Endometrium (tissue), 2 donors: ENCODE measurements at regions not wholly inside any gene's neighbourhood (a gene's known extent, or its start where the extent isn't known, plus 50 kb on each side); places are given as distances from the start of the nearest gene placed in this dataset.

Experiments used
- FAIRE-seq: peaks from 2 replicates; lab custom pipeline; 2012; peaks lifted over from hg19 to GRCh38; lab: Jason Lieb, UNC
- donor health status: control.
- donor health status: control.

DNA sequence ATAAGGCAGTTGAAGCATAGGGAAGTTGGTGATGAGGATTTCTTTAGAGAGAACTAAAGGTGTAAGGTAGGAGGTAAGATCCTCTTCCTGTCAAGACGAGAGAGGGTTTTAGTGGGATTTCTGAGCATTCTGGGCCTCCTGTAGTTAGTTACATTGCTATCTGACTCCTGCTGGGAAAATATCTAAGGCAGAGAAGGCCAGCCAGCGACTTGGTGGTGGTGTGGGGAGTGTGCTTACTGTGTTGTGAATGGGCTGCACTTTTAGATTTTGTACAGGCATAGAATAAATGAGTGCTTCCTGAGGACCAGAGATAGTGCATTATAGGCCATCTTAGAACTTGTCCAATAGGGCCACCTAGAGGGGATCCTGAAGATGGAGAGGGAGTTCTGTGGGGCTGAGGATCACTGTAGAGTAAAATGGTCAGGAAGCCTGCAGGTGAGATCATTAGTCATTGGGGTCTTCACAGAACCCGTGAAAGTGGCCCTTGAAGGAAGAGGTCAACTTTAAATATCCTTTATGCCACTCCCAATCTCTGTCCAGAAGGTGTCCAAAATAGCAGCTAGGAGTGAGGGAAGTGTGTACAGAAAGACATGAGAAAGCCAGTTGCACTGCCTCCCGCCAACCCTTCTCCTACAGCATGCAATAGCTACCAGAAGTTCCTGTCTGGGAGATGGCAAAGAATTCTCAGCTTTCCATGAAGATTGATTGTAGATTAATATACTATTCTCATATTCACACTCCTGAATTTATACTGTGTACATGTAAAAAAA is 266.6 kb downstream of the POLR1F start:
- no peak for FAIRE-seq

DNA sequence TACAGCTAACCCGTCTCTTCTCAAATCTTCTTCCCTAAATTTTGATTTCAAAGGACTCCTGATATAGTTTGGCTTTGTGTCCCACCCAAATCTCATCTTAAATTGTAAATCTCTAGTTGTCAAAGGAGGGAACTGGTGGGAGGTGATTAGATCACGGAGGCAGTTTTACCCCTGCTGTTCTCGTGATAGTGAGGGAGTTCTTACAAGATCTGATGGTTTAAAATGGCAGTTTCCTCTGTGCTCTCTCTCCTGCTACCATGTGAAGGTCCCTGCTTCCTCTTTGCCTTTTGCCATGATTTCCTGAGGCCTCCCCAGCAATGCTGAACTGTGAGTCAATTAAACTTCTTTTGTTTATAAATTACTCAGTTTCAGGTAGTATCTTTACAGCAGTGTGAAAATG is 269.3 kb downstream of the POLR1F start:
- no peak for FAIRE-seq

DNA sequence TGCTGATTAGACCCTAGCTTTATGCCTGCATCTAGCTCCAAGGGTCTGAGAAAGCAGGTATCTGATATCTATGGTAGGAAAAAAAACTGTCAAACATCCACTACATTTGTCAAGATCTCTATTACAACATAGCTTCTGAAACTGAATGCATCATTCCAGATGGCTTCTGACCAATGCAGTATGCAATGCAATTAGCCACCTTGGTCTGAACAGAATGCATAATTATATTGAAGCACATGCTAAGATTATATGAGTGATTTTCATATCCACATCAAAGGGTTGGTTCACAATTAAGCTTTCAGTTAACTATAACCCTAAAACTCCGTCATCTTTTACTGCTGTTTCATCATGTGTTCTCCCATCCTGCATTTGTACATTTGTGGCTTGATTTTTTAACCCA is 271.4 kb downstream of the POLR1F start:
- no peak for FAIRE-seq

DNA sequence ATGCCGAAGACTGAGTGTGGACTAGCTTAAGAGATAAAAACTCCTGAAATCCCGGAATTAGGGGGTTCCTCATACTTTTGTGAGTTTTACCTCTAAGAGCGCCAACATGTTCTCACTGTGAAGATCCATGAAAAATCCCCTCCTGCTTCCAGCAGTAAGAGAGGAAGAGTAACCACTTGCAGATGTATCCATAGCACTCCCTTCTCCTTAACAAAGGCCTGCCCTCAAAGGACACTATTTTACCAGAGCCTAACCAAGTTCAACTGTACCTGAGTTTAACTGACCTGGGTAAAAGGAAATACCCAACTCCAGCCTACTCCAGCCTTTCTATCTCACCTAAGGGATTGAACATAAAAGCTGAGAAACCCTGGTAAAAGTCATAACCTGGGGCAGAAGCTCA is 280.9 kb downstream of the POLR1F start:
- FAIRE-seq, result no peak

DNA sequence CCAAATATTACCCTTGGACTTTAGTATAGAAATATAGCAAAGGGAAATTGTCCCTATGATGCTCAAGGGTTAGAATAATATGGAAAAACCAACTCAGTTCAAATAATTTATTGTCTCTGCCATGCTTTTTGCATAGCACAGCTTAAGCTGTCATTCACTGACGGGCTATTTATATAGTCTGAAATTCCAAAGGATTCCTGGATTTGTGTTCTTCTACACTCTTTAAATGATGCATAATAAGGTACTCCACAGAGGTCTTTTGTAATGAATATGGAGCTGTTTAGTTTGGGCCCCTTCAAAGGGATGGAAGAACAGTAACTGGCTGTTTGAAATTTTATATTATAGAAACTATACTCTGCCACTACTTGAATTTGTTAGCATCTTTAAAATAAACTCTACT is 276.6 kb upstream of the FERD3L start:
- FAIRE-seq, result no peak

DNA sequence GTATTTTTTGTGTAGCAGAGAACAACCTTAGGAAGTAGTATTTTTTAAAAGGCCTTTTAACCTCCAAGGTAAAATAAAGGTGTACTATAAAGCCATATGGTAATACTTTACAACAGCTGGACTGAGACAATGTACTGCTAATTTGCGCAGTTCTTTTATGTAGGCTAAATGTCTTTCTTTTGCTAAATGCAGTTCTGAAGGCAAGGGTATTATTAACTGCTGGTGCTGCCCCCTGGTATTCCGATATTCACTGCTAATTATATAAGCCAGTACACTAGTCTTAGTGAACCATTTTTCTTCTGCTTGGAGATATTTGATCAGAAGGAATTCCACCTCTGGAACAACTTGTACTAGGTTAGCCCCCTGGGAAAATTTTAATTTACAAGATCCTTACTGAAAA is 272.0 kb upstream of the FERD3L start:
- no peak for FAIRE-seq

DNA sequence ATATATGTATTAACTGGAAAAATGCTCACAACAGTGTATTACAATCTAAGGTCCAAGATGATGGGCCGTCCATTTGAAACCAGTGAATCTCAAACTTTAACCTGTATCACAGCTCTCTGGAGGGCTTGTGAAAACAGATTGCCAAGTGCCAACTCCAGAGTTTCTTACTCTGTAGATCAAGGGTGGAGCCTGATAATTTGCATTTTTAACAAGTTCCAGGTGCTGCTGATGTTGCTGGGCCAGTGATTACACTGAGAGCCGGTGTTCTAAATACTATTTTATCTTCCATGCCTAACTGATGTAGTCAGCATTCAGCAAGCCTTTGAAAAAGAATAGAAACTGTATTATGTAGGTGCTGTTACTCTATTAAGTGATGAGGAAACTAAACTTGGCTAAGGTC is 269.9 kb upstream of the FERD3L start:
- no peak for FAIRE-seq

DNA sequence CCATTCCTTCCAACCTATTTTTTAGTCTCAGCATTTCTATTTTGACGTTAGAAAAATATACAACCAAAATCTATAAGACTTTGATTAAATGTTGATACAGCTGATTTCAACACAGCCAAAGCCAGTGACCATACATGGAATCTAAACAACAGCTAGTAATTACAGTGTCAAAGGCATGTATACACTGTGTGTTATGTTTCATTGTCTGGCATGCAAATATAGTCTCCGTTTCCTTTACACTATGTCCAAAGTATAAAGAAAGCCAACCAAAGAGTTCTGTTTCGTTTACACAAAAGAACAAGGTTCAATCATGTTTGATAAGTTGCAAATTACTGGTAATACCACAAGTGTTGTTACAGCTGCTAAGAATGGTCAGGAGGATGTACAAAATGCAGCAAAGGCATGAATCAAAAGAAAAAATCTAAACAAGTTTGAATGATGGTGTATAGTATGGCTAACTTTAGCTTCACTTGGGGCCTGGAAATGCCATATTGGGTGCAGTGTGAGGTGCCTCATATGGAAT is 268.3 kb upstream of the FERD3L start:
- no peak for FAIRE-seq

DNA sequence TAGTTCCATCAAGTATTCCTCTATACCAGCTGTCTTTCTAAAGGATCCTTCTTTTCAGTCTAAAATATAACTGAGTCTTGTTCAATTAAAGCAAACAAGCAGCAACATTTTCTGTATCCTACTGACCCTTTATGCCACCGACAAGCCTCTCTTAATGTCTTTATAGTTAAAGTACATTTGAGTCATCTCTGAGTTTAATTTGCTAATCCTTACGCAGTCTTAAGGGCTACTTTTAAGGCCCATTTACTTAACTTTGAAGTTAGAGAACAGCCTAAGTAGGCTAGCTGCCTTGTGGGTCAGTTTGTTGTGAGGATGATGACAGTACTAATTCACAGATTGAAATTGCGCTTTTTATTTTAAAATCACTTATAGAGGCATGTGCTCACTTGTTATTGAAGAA is 265.5 kb upstream of the FERD3L start:
- no peak for FAIRE-seq

DNA sequence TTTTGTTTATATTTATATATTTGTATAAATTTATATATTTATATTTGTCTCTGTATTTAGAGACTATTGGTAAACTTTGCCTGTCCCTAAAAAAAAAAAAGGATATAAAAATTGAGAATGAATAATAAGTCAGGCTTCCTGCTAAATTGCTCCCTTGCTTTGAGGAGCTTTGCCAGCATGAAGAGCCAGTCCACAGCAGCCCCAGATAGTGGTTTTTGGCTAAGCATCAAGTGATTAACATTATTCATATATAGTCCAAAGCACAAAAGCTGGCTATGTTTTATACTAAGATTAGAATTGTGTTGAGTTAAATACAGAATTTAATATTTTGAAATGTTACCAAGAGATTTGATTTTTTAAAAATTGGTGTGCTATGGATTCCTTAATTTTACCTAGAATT is 264.9 kb upstream of the FERD3L start:
- FAIRE-seq, result no peak

DNA sequence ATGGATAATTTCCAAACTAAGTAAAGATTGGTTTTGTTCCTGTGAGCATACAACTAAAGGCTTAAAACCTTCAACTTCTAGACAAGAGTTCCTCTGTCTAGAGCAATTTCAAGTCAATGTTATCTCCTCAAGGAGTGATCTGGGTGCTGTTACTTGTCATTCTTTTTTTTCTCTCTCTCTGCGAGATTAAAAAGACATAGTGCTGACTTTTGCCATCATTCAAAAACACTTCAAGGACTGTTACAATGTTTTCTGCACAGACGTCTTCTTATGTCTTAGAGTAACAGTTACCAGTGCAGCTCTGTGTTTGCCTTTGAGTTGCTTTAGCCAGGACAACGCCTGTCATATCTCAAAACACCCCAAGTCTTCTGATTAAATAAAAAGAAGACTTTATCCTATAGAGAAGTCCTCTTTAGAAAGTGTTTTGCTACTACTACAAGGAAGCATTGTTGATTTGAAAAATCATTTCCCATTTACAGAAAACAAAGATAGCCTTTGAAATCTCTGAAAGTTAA is 263.5 kb upstream of the FERD3L start:
- no peak for FAIRE-seq

DNA sequence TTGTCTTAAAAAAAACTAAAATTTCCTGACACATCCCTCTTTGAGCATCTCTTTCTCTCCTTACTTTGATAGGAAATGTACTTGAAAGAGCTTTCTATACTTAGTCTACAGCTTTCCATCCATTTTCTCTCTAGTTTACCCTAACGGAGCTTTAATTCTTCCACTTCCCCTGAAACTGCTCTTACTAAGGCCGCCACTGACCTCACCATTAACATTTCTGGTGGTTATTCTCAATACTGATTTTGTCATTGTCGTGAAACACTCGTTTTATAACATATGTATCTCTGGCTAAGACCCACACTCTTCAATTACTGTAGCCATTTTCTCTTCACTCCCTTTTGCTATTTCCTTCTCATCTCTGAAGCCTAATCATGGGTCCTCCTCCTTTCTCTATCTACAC is 262.0 kb upstream of the FERD3L start:
- FAIRE-seq, result no peak

DNA sequence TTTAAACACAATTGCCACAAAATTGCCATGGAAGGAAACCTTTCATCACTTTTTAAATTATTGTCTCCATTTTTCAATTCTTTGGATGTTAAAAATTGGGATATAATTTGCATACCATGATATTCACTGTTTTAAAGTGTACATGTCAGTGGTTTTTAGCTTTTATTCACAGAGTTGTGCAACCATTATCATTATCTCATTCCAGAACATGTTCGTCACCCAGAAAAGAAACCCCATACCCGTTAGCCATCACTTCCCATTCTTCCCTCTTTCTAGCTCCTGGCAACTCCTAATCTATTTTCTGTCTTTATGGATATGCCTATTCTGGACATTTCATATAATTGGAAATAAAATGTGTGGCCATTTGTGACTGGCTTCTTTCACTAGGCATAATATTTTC is 260.3 kb upstream of the FERD3L start:
- FAIRE-seq, result no peak

DNA sequence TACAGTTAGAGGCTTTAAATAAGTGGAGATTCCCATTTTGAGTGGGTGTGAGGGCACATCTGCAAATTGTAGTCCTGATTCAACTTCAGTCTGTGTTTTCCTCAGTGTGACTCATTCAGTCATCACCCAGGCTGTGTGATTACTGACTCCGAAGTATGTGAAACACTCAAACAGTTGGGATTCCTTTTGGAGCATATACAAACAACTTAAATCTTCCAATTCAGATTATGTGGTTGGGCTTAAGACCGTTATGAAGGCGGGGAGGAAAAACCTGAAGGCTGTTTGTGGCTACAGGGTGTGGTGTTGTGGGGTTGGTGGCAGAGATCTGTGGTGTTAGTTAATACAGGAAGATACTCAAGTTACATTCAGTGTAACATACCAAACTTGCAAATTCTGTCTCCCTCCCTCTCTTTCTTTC is 259.7 kb upstream of the FERD3L start:
- no peak for FAIRE-seq

DNA sequence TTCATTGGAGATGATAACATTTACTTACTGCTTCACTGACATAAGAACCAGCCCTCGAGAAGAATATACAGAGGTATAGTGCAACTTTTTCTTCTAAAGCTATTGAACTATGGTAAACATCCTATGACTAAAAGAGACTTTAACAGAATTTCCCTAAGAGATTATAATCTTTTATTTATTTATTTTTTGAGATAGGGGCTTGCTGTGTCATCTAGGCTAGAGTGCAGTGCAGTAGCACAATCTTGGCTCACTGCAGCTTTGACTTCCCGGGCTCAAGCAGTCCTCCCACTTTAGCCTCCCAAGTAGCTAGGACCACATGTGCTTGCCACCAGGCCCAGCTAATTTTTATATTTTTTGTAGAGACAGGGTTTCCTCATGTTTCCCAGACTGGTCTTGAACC is 258.5 kb upstream of the FERD3L start:
- FAIRE-seq, result no peak

DNA sequence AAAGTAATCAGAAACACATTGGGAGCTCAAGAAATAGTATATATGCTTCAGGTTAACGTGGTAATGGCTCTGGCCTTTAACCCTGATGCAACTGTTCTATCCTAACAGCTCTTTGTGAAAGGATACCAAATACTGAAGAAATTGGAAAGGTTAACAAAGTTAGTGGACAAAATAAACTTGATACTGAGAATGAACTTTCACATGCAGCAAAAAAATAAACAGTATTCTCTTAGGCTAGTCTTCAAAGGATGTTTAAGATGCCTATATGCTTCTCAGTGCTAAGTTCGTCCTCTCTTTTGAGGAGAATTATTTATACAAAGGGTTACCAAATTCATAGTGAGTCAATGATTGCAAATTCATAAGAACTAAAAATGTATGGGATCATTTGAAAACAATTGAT is 256.2 kb upstream of the FERD3L start:
- FAIRE-seq, result no peak

DNA sequence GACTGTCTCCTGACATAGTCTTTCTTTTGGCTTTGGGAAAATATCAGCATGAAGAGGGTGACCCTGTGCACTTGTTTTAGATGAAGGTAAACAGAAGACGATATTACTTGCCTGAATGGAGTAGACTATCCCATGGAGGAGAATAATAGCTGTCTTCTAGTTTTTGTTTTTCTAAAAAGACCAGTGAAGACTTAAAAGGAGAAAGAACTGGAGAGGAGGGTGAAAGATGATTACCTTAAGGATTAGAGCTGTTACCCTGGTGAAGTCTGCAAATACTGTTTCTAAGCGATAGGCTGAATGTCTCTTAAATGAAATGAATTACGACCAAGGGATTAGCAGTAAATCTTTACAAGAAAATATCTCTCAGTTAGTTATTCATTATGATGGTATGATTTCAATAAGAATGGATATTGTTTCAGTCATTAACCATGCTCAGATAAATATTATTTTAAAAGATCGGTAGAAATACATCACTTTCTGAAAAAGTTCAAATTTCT is 255.6 kb upstream of the FERD3L start:
- no peak for FAIRE-seq

DNA sequence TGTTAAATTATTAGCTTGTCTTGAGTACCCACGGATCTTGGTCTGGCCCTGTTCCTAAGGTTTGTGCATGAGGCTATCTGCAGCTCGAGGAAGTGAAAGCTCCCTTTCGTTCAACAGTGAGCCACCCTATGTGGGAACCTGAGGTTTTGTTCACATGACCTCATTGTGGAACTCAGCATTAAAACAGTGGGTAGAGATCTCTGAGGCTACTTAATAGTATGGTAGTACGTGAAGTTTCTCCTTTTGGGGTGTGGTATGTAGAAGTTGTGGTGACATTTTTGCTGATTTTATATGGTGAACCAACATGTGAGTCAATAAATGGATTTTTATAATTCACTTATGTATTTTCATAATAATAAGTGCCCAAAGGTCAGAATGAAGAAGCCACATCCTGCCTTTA is 252.7 kb upstream of the FERD3L start:
- no peak for FAIRE-seq

DNA sequence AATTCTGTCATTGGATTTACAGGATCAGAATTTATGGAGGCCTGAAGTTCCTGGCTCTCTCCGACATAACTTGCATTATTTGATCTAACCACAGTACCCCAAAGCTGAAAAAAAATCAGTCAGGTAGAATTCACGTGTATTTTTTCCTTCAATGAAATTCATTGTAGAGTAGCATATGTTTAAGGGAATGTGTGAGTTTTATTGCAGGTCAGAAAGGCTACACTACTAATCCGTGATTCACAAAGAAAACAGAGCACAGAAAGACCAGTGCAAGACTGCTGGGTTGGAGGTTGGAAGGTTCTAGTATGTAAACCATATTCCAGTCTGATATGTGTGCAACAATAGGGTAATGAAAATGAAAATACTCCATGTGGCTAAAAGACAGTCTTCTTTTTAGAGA is 247.0 kb upstream of the FERD3L start:
- FAIRE-seq, result no peak

DNA sequence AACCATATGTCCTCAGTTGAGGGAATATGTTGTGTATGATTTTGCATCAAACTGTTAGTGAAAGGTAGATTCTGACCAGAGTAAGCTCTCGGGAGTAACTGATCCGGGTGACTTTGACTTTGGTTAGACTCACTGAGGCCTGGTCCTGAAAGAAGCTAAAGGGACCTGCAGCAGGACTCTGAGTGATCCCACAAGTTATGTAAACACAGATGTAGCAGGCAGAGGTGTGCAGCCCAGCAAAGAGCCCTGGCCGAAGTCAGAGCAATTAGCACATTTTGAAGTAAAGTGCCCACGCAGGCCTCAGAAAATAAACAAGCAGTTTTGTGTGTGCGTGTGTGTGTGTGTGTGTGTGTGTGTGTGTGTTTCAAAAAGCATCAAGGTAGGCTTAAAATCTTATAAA is 245.6 kb upstream of the FERD3L start:
- FAIRE-seq, result no peak

DNA sequence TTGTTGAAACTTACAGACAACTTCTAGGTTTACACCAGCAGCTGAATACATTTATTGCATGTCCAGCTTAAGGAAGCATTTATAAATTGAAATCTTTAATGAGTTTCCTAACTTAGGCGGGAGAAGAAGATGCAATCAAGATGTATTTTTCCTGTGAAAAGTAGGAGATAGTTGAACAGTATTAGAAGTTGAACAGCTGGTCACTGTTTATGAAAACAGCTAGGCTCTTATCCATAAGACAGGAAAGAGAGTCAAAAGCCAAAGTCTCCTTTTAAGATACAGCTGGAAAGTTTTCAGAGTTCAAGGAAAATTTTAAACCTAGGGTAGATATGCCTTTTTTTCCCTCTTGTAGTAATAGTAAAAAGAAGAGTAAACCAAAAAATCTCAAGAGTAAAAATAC is 236.1 kb upstream of the FERD3L start:
- no peak for FAIRE-seq

DNA sequence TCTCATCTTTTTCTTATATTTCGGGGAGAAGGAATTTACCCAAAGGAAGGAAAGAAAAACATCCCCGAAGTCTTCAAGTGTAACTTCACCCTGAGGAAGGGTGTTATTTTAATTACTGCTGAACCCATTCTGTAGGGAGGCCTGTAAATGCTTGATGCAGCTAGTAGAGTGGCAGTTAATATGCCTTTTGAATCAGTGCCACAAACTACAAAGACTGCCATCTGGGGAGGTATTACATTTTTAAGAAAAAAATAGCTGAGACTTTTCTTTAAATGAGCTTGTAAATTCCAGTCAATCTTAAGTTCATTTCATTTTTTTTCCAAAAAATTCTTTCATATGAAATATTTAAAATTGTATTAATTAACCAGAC is 233.1 kb upstream of the FERD3L start:
- no peak for FAIRE-seq

DNA sequence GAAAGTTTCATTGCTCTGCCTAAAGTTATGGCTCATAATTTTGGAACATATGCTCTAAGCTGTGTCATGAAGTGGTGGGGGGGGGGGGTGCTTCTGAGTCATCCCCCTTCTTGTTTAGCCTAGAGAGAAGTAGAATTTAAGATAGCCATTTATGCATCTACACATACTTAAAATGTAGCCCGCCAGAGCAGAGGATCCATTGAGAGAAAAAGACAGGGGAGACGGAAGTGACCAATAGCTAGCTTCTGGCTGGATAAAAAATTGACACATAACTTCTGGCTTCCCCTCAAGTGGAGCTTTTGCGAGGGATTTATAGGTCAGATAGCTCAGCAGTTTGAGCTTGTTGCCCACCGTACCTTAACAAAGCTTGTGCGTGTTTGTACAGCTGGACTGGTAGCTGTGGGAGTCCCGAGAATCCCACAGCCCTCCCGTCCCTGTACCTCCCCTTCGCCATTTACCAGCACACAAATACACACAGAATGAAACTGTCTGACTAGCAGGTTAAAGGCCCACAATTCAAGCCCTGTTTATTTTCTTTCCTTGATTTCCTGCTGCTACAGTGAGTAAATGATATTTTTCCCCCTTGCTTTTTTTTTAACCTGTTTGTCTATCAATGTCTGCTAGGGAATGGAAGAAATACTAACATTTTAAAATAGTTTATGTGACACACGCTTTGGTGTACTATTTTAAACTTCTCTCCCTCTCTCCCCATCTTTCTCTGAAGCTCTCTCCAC is 232.6 kb upstream of the FERD3L start:
- no peak for FAIRE-seq
